ENCODE measurements at regions not wholly inside any gene's neighbourhood (a gene's known extent, or its start where the extent isn't known, plus 50 kb on each side); places are given as distances from the start of the nearest gene placed in this dataset.

- intact Hi-C loops (cut with DNase I) = no loop called here
- no peaks in the 10 kb centered on the region for H3K36me3 ChIP-seq (replicated peaks in 1 of 2)
- no peak overlapping the region for H3K27ac ChIP-seq
- H3K4me3 ChIP-seq = no peak overlapping the region
- DNase-seq = no peak
- H3K4me1 ChIP-seq (replicated peaks in 1 of 2) = no peaks in the 10 kb centered on the region
- H3K27me3 ChIP-seq = no peaks in the 10 kb centered on the region
- TF ChIP-seq POLR2A (IDR thresholded peaks at IDR 0.05) (no peak), CTCF (IDR thresholded peaks at IDR 0.05) (no peak)
- no peaks in the 10 kb centered on the region for H3K9me3 ChIP-seq (replicated peaks in 1 of 3)
- WGBS, 4 donors = 48 to 66% (median 59%) methylated on average over 2 of the region's 2 CpGs
These were observed 606.0 kb downstream of the HDGFL1 start for GRCh38 chr6:23175391-23175790.

GRCh38 chr6:23176471-23176870 lies 607.1 kb downstream of the HDGFL1 start:
- intact Hi-C loops (cut with DNase I) = no loop called here
- no peaks in the 10 kb centered on the region for H3K4me1 ChIP-seq (replicated peaks in 1 of 2)
- H3K27ac ChIP-seq = no peak overlapping the region
- no peaks in the 10 kb centered on the region for H3K9me3 ChIP-seq (replicated peaks in 1 of 3)
- no peak overlapping the region for H3K4me3 ChIP-seq
- TF ChIP-seq CTCF (IDR thresholded peaks at IDR 0.05) (no peak), POLR2A (IDR thresholded peaks at IDR 0.05) (no peak)
- H3K36me3 ChIP-seq (replicated peaks in 1 of 2) = no peaks in the 10 kb centered on the region
- 80 to 90% (median 84%) methylated on average over 8 of the region's 8 CpGs for WGBS, 4 donors
- H3K27me3 ChIP-seq = no peaks in the 10 kb centered on the region
- no peak for DNase-seq

- WGBS, 4 donors = 68 to 84% (median 78%) methylated on average over 11 of the region's 11 CpGs
- H3K9me3 ChIP-seq (replicated peaks in 1 of 3) = no peaks in the 10 kb centered on the region
- no peak overlapping the region for H3K4me3 ChIP-seq
- no peaks in the 10 kb centered on the region for H3K4me1 ChIP-seq (replicated peaks in 1 of 2)
- no peak overlapping the region for H3K27ac ChIP-seq
- intact Hi-C loops (cut with DNase I) = no loop called here
- H3K36me3 ChIP-seq (replicated peaks in 1 of 2) = no peaks in the 10 kb centered on the region
- no peaks in the 10 kb centered on the region for H3K27me3 ChIP-seq
- DNase-seq = no peak
- TF ChIP-seq POLR2A (IDR thresholded peaks at IDR 0.05) = no peak
- TF ChIP-seq CTCF (IDR thresholded peaks at IDR 0.05) = no peak
These were observed 607.5 kb downstream of the HDGFL1 start for GRCh38 chr6:23176883-23177282.

- Histone ChIP-seq H3K36me3 (replicated peaks in 1 of 2) (no peaks in the 10 kb centered on the region), H3K4me3 (no peak overlapping the region), H3K27me3 (no peaks in the 10 kb centered on the region), H3K9me3 (replicated peaks in 1 of 3) (no peaks in the 10 kb centered on the region), H3K4me1 (replicated peaks in 1 of 2) (no peaks in the 10 kb centered on the region), H3K27ac (no peak overlapping the region)
- intact Hi-C loops (cut with DNase I) = no loop called here
- 43 to 89% (median 68%) methylated on average over 1 of the region's 1 CpG for WGBS, 4 donors
- TF ChIP-seq CTCF (IDR thresholded peaks at IDR 0.05) = no peak
- TF ChIP-seq POLR2A (IDR thresholded peaks at IDR 0.05) = no peak
- no peak for DNase-seq
These were observed 608.4 kb downstream of the HDGFL1 start for GRCh38 chr6:23177806-23178205.
